Testis (tissue), 2 donors: ENCODE measurements at regions not wholly inside any gene's neighbourhood (a gene's known extent, or its start where the extent isn't known, plus 50 kb on each side); places are given as distances from the start of the nearest gene placed in this dataset.

Source experiments
- POLR2A ChIP-seq: fragments of 450-650 bp; IDR thresholded peaks from one replicate; pipeline ENCODE4 v1.6.1; 2017; ENCODE audit warnings: antibody characterized with exemption, mild to moderate bottlenecking, moderate library complexity
- TF ChIP-seq, protein P1 (sequence below), 3 experiments: fragments of 450-650 bp in 2 of 3; fragments of 200-600 bp in 1 of 3; sonication (generic) in 1 of 3; IDR thresholded peaks; one replicate each; pipeline ENCODE4 v1.5.1; 2016 to 2019; ENCODE audit warnings: antibody characterized with exemption in 3 of 3, mild to moderate bottlenecking in 2 of 3, moderate library complexity in 1 of 3

DNA sequence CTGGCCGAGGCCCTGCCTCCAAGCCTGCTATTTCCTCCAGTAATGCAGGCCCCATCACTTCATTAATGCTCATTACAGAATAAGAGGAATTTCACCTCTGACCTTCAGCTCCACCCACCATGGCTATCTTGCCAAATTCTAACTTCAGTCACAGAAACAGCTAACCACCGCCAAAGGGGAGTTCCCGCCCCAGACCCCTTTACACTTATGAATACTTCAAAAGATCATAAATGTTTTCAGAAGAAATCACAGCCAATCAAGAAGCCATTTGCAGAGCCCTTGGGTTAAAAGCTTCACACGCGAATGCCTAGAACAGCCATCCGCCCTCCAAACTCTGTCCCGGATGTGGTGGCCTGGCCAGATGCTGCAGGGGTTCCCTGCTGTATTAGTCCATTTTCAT, 73.8 kb upstream of the TWIST2 start:
- TF ChIP-seq, protein P1, sequence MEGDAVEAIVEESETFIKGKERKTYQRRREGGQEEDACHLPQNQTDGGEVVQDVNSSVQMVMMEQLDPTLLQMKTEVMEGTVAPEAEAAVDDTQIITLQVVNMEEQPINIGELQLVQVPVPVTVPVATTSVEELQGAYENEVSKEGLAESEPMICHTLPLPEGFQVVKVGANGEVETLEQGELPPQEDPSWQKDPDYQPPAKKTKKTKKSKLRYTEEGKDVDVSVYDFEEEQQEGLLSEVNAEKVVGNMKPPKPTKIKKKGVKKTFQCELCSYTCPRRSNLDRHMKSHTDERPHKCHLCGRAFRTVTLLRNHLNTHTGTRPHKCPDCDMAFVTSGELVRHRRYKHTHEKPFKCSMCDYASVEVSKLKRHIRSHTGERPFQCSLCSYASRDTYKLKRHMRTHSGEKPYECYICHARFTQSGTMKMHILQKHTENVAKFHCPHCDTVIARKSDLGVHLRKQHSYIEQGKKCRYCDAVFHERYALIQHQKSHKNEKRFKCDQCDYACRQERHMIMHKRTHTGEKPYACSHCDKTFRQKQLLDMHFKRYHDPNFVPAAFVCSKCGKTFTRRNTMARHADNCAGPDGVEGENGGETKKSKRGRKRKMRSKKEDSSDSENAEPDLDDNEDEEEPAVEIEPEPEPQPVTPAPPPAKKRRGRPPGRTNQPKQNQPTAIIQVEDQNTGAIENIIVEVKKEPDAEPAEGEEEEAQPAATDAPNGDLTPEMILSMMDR (IDR thresholded peaks at IDR 0.05): no peak
- TF ChIP-seq POLR2A: no peak
